Gastroesophageal sphincter (tissue), 4 donors: ENCODE measurements at regions not wholly inside any gene's neighbourhood (a gene's known extent, or its start where the extent isn't known, plus 50 kb on each side); places are given as distances from the start of the nearest gene placed in this dataset.
"Not testable (repeated sequence)": the region's sequence is repeated elsewhere in the genome, so short reads cannot be mapped to it uniquely, and the experiment has no call there.

ENCODE experiments used
- ATAC-seq: fragments of 150-250 bp; one replicate; pipeline ENCODE4 v1.9.1; 2016; ENCODE audit warnings: mild to moderate bottlenecking, moderate library complexity
- H3K27ac ChIP-seq, 4 donors: fragments of 200-600 bp; sonication (generic) in 3 of 4; 1 replicate in 3 of 4; 2 replicates in 1 of 4; pipeline ENCODE4 v1.5.1; 2016 to 2019
- H3K27me3 ChIP-seq: fragments of 200-600 bp; sonication (generic); one replicate; pipeline ENCODE4 v1.5.1; 2019
- H3K36me3 ChIP-seq, 2 donors: fragments of 200-600 bp; sonication (generic); one replicate each; pipeline ENCODE4 v1.5.1; 2019; ENCODE audit warnings: control low read depth in 1 of 2
- H3K4me1 ChIP-seq, 3 donors: fragments of 200-600 bp; sonication (generic); 1 replicate in 2 of 3; 2 replicates in 1 of 3; pipeline ENCODE4 v1.5.1; 2016 to 2019; ENCODE audit warnings: control low read depth in 2 of 3
- H3K4me3 ChIP-seq, 2 donors: fragments of 200-600 bp; sonication (generic); one replicate each; pipeline ENCODE4 v1.5.1; 2019; ENCODE audit warnings: mild to moderate bottlenecking in 1 of 2, moderate library complexity in 1 of 2
- H3K9me3 ChIP-seq, 3 donors: fragments of 200-600 bp; sonication (generic); one replicate each; pipeline ENCODE4 v1.5.1; 2017 to 2019; ENCODE audit warnings: control low read depth in 2 of 3
- CTCF ChIP-seq, 4 experiments: fragments of 200-600 bp in 2 of 4; fragments of 450-650 bp in 2 of 4; sonication (generic) in 1 of 4; IDR thresholded peaks; one replicate each; pipeline ENCODE4 v1.5.1; 2017 to 2019; ENCODE audit warnings: antibody characterized with exemption in 4 of 4, mild to moderate bottlenecking in 2 of 4, moderate library complexity in 2 of 4
- EP300 ChIP-seq: sonication (generic); formaldehyde crosslinking; IDR thresholded peaks from one replicate; pipeline ENCODE4 v1.6.1; 2017; ENCODE audit warnings: antibody characterized with exemption, mild to moderate bottlenecking
- POLR2A ChIP-seq, 2 donors: fragments of 450-650 bp; IDR thresholded peaks; one replicate each; pipeline ENCODE4 v1.6.1; 2017; ENCODE audit warnings: antibody characterized with exemption in 2 of 2, mild to moderate bottlenecking in 2 of 2, moderate library complexity in 1 of 2
- POLR2AphosphoS5 ChIP-seq: sonication (generic); formaldehyde crosslinking; IDR thresholded peaks from one replicate; pipeline ENCODE4 v1.6.1; 2017; ENCODE audit warnings: antibody characterized with exemption
- WGBS, 2 donors: methylation state at CpG; one replicate each; pipeline ENCODE4 v1.1.5; 2018; ENCODE audit warnings: low coverage in 1 of 2; 5-methylcytosine and 5-hydroxymethylcytosine counted together

- Histone ChIP-seq H3K27me3 (no peaks in the 10 kb centered on the region), H3K27ac (no peak overlapping the region), H3K4me3 (no peak overlapping the region), H3K9me3 (no peaks in the 10 kb centered on the region), H3K4me1 (no peaks in the 10 kb centered on the region), H3K36me3 (no peaks in the 10 kb centered on the region)
- TF ChIP-seq POLR2A (IDR thresholded peaks at IDR 0.05) = no peak
- no peak for TF ChIP-seq EP300
- TF ChIP-seq CTCF (IDR thresholded peaks at IDR 0.05) = no peak
- TF ChIP-seq POLR2AphosphoS5 = no peak
- WGBS, 2 donors = 73 to 85% methylated on average over 4 of the region's 4 CpGs
- no peak for ATAC-seq
Measured at GRCh38 chr1:204775546-204775945, 90.0 kb upstream of the LRRN2 start.

GRCh38 chr1:204777591-204777990, 92.1 kb upstream of the LRRN2 start:
- peaks cover 8% of the 10 kb centered on the region for H3K27me3 ChIP-seq
- H3K9me3 ChIP-seq = no peaks in the 10 kb centered on the region
- ATAC-seq = no peak
- no peaks in the 10 kb centered on the region for H3K36me3 ChIP-seq
- no peak overlapping the region for H3K4me3 ChIP-seq
- no peaks in the 10 kb centered on the region for H3K4me1 ChIP-seq
- no peak overlapping the region for H3K27ac ChIP-seq
- TF ChIP-seq POLR2A (IDR thresholded peaks at IDR 0.05) = no peak
- TF ChIP-seq CTCF (IDR thresholded peaks at IDR 0.05) = no peak
- no peak for TF ChIP-seq POLR2AphosphoS5
- no peak for TF ChIP-seq EP300
- 58 to 78% methylated on average over 2 to 7 of the region's 7 CpGs for WGBS, 2 donors

GRCh38 chr1:204780630-204781029, 90.0 kb upstream of the NFASC start:
- WGBS, 2 donors = 78 to 100% methylated on average over 2 to 3 of the region's 3 CpGs
- Histone ChIP-seq H3K9me3 (no peaks in the 10 kb centered on the region), H3K4me1 (no peaks in the 10 kb centered on the region), H3K27ac (no peak overlapping the region), H3K36me3 (no peaks in the 10 kb centered on the region), H3K27me3 (peaks cover 8% of the 10 kb centered on the region), H3K4me3 (no peak overlapping the region)
- ATAC-seq = no peak
- no peak for TF ChIP-seq EP300
- no peak for TF ChIP-seq POLR2AphosphoS5
- no peak for TF ChIP-seq CTCF (IDR thresholded peaks at IDR 0.05)
- no peak for TF ChIP-seq POLR2A (IDR thresholded peaks at IDR 0.05)

GRCh38 chr1:204782118-204782700, 88.5 kb upstream of the NFASC start:
- Histone ChIP-seq H3K4me3 (no peak overlapping the region), H3K4me1 (no peaks in the 10 kb centered on the region), H3K36me3 (no peaks in the 10 kb centered on the region), H3K27ac (no peak overlapping the region), H3K27me3 (peaks cover 12% of the 10 kb centered on the region), H3K9me3 (no peaks in the 10 kb centered on the region)
- WGBS, 2 donors = 50 to 60% methylated on average over 3 of the region's 4 CpGs
- ATAC-seq = no peak
- TF ChIP-seq EP300 = no peak
- TF ChIP-seq CTCF (IDR thresholded peaks at IDR 0.05) = no peak
- no peak for TF ChIP-seq POLR2A (IDR thresholded peaks at IDR 0.05)
- TF ChIP-seq POLR2AphosphoS5 = no peak

GRCh38 chr1:204785023-204785422, 85.6 kb upstream of the NFASC start:
- peaks cover 20% of the 10 kb centered on the region for H3K27me3 ChIP-seq
- H3K36me3 ChIP-seq, H3K4me3 ChIP-seq, H3K4me1 ChIP-seq, ATAC-seq, H3K9me3 ChIP-seq, H3K27ac ChIP-seq: not testable (repeated sequence)
- 75 to 93% methylated on average over 3 of the region's 4 CpGs for WGBS, 2 donors
